GM12878 (cell line): ENCODE measurements at regions not wholly inside any gene's neighbourhood (a gene's known extent, or its start where the extent isn't known, plus 50 kb on each side); places are given as distances from the start of the nearest gene placed in this dataset.

Experiments used
- ATAC-seq: fragments of 200-7000 bp; cut with Tn5 transposase; 3 replicates; pipeline ENCODE4 v1.9.1; 2020; ENCODE audit warnings: mild to moderate bottlenecking, moderate library complexity
- BruUV-seq: library from RNA; stranded (reverse); fragments of 400-500 nt; replicated peaks from 2 replicates; lab custom pipeline; 2021; lab: Mats Ljungman, UMichigan
- CTCF ChIA-PET: fragments of 300-600 bp; sonication (Branson Sonifier 250); formaldehyde crosslinking; extraction: SDS; loops from one replicate; lab custom pipeline; 2021; ENCODE audit warnings: inconsistent platforms; lab: Yijun Ruan, JAX
- POLR2A ChIA-PET: fragments of 350-600 bp; formaldehyde crosslinking; extraction: SDS; loops from one replicate; lab custom pipeline; 2021; ENCODE audit warnings: inconsistent platforms; lab: Charles Lee
- RAD21 ChIA-PET: fragments of 300-600 bp; sonication (Branson Sonifier 250); formaldehyde crosslinking; loops from one replicate; lab custom pipeline; 2023; ENCODE audit warnings: antibody characterized with exemption; ENCODE audit not compliant: unreplicated experiment; lab: Charles Lee
- SMC1A ChIA-PET: fragments of 300-600 bp; sonication (Branson Sonifier 250); formaldehyde crosslinking; loops from one replicate; lab custom pipeline; 2023; ENCODE audit not compliant: unreplicated experiment, uncharacterized antibody; lab: Charles Lee
- DNase-seq: peaks from one replicate; pipeline ENCODE4 v3.0.0-alpha.2; 2011; ENCODE audit warnings: low read depth, low spot score
- FAIRE-seq: peaks from 3 replicates; lab custom pipeline; 2011; peaks lifted over from hg19 to GRCh38; lab: Jason Lieb, UNC
- H2AFZ ChIP-seq: 2 replicates; pipeline ENCODE4 v1.6.0; 2011; ENCODE audit warnings: low read depth, low read length, control low read depth; ENCODE audit not compliant: control insufficient read depth
- H3K27ac ChIP-seq: 2 replicates; pipeline ENCODE4 v1.5.1; 2011; ENCODE audit warnings: control low read depth; ENCODE audit not compliant: control insufficient read depth, insufficient read depth
- H3K27me3 ChIP-seq, 2 experiments: replicated peaks in 1 of 2; 2 replicates each; pipeline versions ENCODE4 v1.6.0 to v1.6.1; 2011; ENCODE audit warnings: low read length in 1 of 2; ENCODE audit not compliant: control insufficient read depth in 2 of 2, insufficient read depth in 2 of 2
- H3K36me3 ChIP-seq, 2 experiments: 2 replicates each; pipeline ENCODE4 v1.5.1; 2011; ENCODE audit warnings: low read length in 1 of 2; ENCODE audit not compliant: control insufficient read depth in 2 of 2, insufficient read depth in 2 of 2
- H3K4me1 ChIP-seq: 2 replicates; pipeline ENCODE4 v1.6.1; 2011; ENCODE audit warnings: mild to moderate bottlenecking, low read length, moderate library complexity, mixed read lengths; ENCODE audit not compliant: control insufficient read depth, insufficient read depth
- H3K4me2 ChIP-seq: 2 replicates; pipeline ENCODE4 v1.6.0; 2011; ENCODE audit warnings: control low read depth; ENCODE audit not compliant: control insufficient read depth, insufficient read depth
- H3K4me3 ChIP-seq: fragments of 200-600 bp; sonication (generic); 2 replicates; pipeline ENCODE4 v1.5.1; 2016
- H3K79me2 ChIP-seq: 2 replicates; pipeline ENCODE4 v1.6.0; 2011; ENCODE audit warnings: low read length; ENCODE audit not compliant: control insufficient read depth, insufficient read depth
- H3K9ac ChIP-seq: 2 replicates; pipeline ENCODE4 v1.8.0; 2011; ENCODE audit warnings: low read length, control low read depth, mixed read lengths; ENCODE audit not compliant: control insufficient read depth, insufficient read depth
- H3K9me3 ChIP-seq: replicated peaks from 3 replicates; pipeline ENCODE4 v1.5.1; 2011; ENCODE audit warnings: mild to moderate bottlenecking, low read length; ENCODE audit not compliant: control insufficient read depth, insufficient read depth
- H4K20me1 ChIP-seq: 2 replicates; pipeline ENCODE4 v1.6.0; 2011; ENCODE audit not compliant: control insufficient read depth, insufficient read depth
- CHD1 ChIP-seq: IDR thresholded peaks from 2 replicates; pipeline ENCODE4 v1.6.1; 2012; ENCODE audit warnings: low read depth, low read length, improper control_type of control experiment
- GABPA ChIP-seq: IDR thresholded peaks from 2 replicates; pipeline ENCODE4 v1.6.1; 2014; ENCODE audit warnings: antibody characterized with exemption, low read depth, mild to moderate bottlenecking, inconsistent platforms
- GATAD2B ChIP-seq: fragments of 450-650 bp; conservative IDR thresholded peaks from 2 replicates; pipeline ENCODE4 v1.6.1; 2017; ENCODE audit warnings: low read depth, mild to moderate bottlenecking, moderate library complexity
- IKZF2 ChIP-seq, 2 experiments: fragments of 450-650 bp; IDR thresholded peaks; 2 replicates each; pipeline ENCODE4 v1.6.1; 2017; ENCODE audit warnings: mild to moderate bottlenecking in 2 of 2, moderate library complexity in 2 of 2
- MEF2B ChIP-seq: fragments of 450-650 bp; IDR thresholded peaks from 2 replicates; pipeline ENCODE4 v1.6.1; 2018; ENCODE audit warnings: mild to moderate bottlenecking, moderate library complexity; ENCODE audit not compliant: partially characterized antibody, poor library complexity, severe bottlenecking
- MXI1 ChIP-seq: fragments of 150-350 bp; IDR thresholded peaks from 2 replicates; pipeline ENCODE4 v1.6.1; 2011; ENCODE audit warnings: low read depth, mild to moderate bottlenecking, inconsistent platforms, low read length, improper control_type of control experiment
- SREBF1 ChIP-seq: IDR thresholded peaks from 2 replicates; pipeline ENCODE4 v1.6.1; 2012; ENCODE audit warnings: mild to moderate bottlenecking, low read length
- ZBED1 ChIP-seq: IDR thresholded peaks from 2 replicates; pipeline ENCODE4 v1.6.1; 2016; ENCODE audit warnings: borderline replicate concordance
- WGBS: methylation state at CpG from one replicate; pipeline ENCODE4 v1.1.6; 2016; ENCODE audit warnings: low lambda C conversion rate; ENCODE audit not compliant: insufficient replicate concordance, insufficient coverage; ENCODE audit errors: missing lambda C conversion rate; 5-methylcytosine and 5-hydroxymethylcytosine counted together
- in situ Hi-C: fragments of 300-500 bp; cut with MboI; formaldehyde crosslinking; loops from 9 replicates; pipeline ENCODE4 v1.14.3; 2018; ENCODE audit warnings: mixed read lengths
- intact Hi-C: fragments of 100-400 bp; cut with micrococcal nuclease; formaldehyde crosslinking; loops from one replicate; pipeline ENCODE4 v1.14.2; 2022; ENCODE audit not compliant: unreplicated experiment

GRCh38 chr14:49463146-49463545 lies 123.0 kb downstream of the RPS29 start:
- Histone ChIP-seq H3K4me2 (no peak overlapping the region), H4K20me1 (no peaks in the 10 kb centered on the region), H3K4me1 (no peaks in the 10 kb centered on the region), H3K27me3 (no peaks in the 10 kb centered on the region), H3K36me3 (no peaks in the 10 kb centered on the region), H3K9ac (no peak overlapping the region), H3K27ac (no peak overlapping the region), H3K4me3 (no peak overlapping the region), H2AFZ (no peak overlapping the region), H3K9me3 (no peaks in the 10 kb centered on the region), H3K79me2 (no peaks in the 10 kb centered on the region)
- no TSS peak for BruUV-seq
- ChIA-PET POLR2A (interaction anchor here (0.5 kb wide), 1 partner anchor 12 kb away, joined by 5 read pairs; no protein-coding TSS in a partner anchor), SMC1A (interaction anchor here (1.3 kb wide), 1 partner anchor 35 kb away, joined by 5 read pairs; no protein-coding TSS in a partner anchor), RAD21 (no interaction called here), CTCF (interaction anchor here (2.0 to 4.7 kb wide), 3 partner anchors 19 to 389 kb away, joined by 9 to 25 read pairs (median 10); partner anchors contain the start of genes NEMF and RPS29)
- TF ChIP-seq MXI1 (no peak), GATAD2B (no peak), SREBF1 (no peak), GABPA (no peak), CHD1 (no peak), ZBED1 (no peak), IKZF2 (IDR thresholded peaks at IDR 0.05) (no peak), MEF2B (no peak)
- FAIRE-seq (no peak), ATAC-seq (no peak), DNase-seq (no peak)
- 90% methylated on average over 1 of the region's 1 CpG for WGBS
- intact Hi-C loops (loop anchor here (5.0 to 10.0 kb wide), 2 partner anchors 124 to 372 kb away; partner anchors contain the start of gene RPS29), in situ Hi-C loops (loop anchor here (25.0 kb wide), 1 partner anchor 299 kb away; the partner anchor contains the start of gene KLHDC2)
